HL-60 (cell line): ENCODE measurements at regions not wholly inside any gene's neighbourhood (a gene's known extent, or its start where the extent isn't known, plus 50 kb on each side); places are given as distances from the start of the nearest gene placed in this dataset.

Source experiments
- DNase-seq, 2 experiments: peaks; one replicate each; pipeline ENCODE4 v3.0.0-alpha.2; 2010 to 2020; ENCODE audit warnings: low read depth in 1 of 2, low spot score in 1 of 2
- H3K27ac ChIP-seq: fragments of 250-450 bp; sonication (Bioruptor Pico); replicated peaks from 2 replicates; pipeline ENCODE4 v1.5.1; 2020; ENCODE audit warnings: mild to moderate bottlenecking, moderate library complexity
- H3K27me3 ChIP-seq: fragments of 250-450 bp; sonication (Bioruptor Pico); 2 replicates; pipeline ENCODE4 v1.5.1; 2021; ENCODE audit warnings: mild to moderate bottlenecking, moderate library complexity; ENCODE audit not compliant: insufficient read depth, poor library complexity, severe bottlenecking
- H3K4me3 ChIP-seq: replicated peaks from 2 replicates; pipeline ENCODE4 v1.5.1; 2011; ENCODE audit warnings: mild to moderate bottlenecking, control low read depth, low read length; ENCODE audit not compliant: insufficient read depth
- CTCF ChIP-seq: IDR thresholded peaks from one replicate; pipeline ENCODE4 v1.5.1; 2011; ENCODE audit warnings: low read length, control low read depth, inconsistent platforms; ENCODE audit not compliant: insufficient read depth
- GABPA ChIP-seq: IDR thresholded peaks from 2 replicates; pipeline ENCODE4 v1.6.1; 2012; ENCODE audit warnings: low read depth
- POLR2AphosphoS5 ChIP-seq: IDR thresholded peaks from 2 replicates; pipeline ENCODE4 v1.6.1; 2012; ENCODE audit warnings: low read depth
- REST ChIP-seq: IDR thresholded peaks from 2 replicates; pipeline ENCODE4 v1.6.1; 2012; ENCODE audit warnings: low read depth; ENCODE audit not compliant: insufficient replicate concordance
- SPI1 ChIP-seq: IDR thresholded peaks from 2 replicates; pipeline ENCODE4 v1.6.1; 2012; ENCODE audit warnings: low read depth, mild to moderate bottlenecking, borderline replicate concordance

- H3K27me3 ChIP-seq = no peaks in the 10 kb centered on the region
- DNase-seq = no peak
- no peak overlapping the region for H3K27ac ChIP-seq
- TF ChIP-seq CTCF (no peak), GABPA (no peak), SPI1 (no peak), REST (no peak), POLR2AphosphoS5 (no peak)
- H3K4me3 ChIP-seq = no peak overlapping the region
Measured at GRCh38 chr14:43540948-43541347, 966.1 kb downstream of the FSCB start.

GRCh38 chr14:43539210-43539609 lies 967.9 kb downstream of the FSCB start:
- Histone ChIP-seq H3K4me3 (no peak overlapping the region), H3K27ac (no peak overlapping the region), H3K27me3 (no peaks in the 10 kb centered on the region)
- no peak for TF ChIP-seq GABPA
- TF ChIP-seq REST = no peak
- no peak for TF ChIP-seq POLR2AphosphoS5
- TF ChIP-seq SPI1 = no peak
- TF ChIP-seq CTCF = no peak
- DNase-seq = no peak

GRCh38 chr14:43535231-43535838 lies 971.7 kb downstream of the FSCB start:
- no peak for TF ChIP-seq GABPA
- TF ChIP-seq CTCF = no peak
- no peak for TF ChIP-seq SPI1
- TF ChIP-seq POLR2AphosphoS5 = no peak
- TF ChIP-seq REST = no peak
- DNase-seq = no peak
- Histone ChIP-seq H3K27me3 (no peaks in the 10 kb centered on the region), H3K4me3 (no peak overlapping the region), H3K27ac (no peak overlapping the region)
